DOHH2 (cell line): ENCODE measurements at regions not wholly inside any gene's neighbourhood (a gene's known extent, or its start where the extent isn't known, plus 50 kb on each side); places are given as distances from the start of the nearest gene placed in this dataset.

ENCODE experiments used
- H3F3A ChIP-seq: fragments of 200-600 bp; sonication (generic), shearing (Covaris generic); 2 replicates; pipeline ENCODE4 v1.6.0; 2016; ENCODE audit warnings: antibody characterized with exemption, mild to moderate bottlenecking; ENCODE audit not compliant: control insufficient read depth, insufficient read depth
- H3K27ac ChIP-seq: fragments of 200-600 bp; sonication (generic); 2 replicates; pipeline ENCODE4 v1.5.1; 2014; ENCODE audit warnings: low read depth, mild to moderate bottlenecking, low read length, moderate library complexity
- H3K27me3 ChIP-seq: fragments of 200-600 bp; sonication (generic); 2 replicates; pipeline ENCODE4 v1.6.1; 2014; ENCODE audit warnings: mild to moderate bottlenecking, low read length, mixed read lengths; ENCODE audit not compliant: control insufficient read depth
- H3K36me3 ChIP-seq: fragments of 200-600 bp; sonication (generic); 2 replicates; pipeline ENCODE4 v1.6.1; 2014; ENCODE audit warnings: mild to moderate bottlenecking, low read length, moderate library complexity, mixed read lengths; ENCODE audit not compliant: control insufficient read depth
- H3K4me1 ChIP-seq: fragments of 200-600 bp; sonication (generic); 2 replicates; pipeline ENCODE4 v1.6.1; 2014; ENCODE audit warnings: mild to moderate bottlenecking, low read length, mixed read lengths; ENCODE audit not compliant: control insufficient read depth
- H3K4me2 ChIP-seq: fragments of 200-600 bp; sonication (generic); 2 replicates; pipeline ENCODE4 v1.6.0; 2014; ENCODE audit warnings: mild to moderate bottlenecking, low read length, moderate library complexity
- H3K4me3 ChIP-seq: fragments of 200-600 bp; sonication (generic); 2 replicates; pipeline ENCODE4 v1.5.1; 2014; ENCODE audit warnings: mild to moderate bottlenecking, low read length, mixed read lengths
- H3K79me2 ChIP-seq: fragments of 200-600 bp; sonication (generic); 2 replicates; pipeline ENCODE4 v1.6.1; 2014; ENCODE audit warnings: mild to moderate bottlenecking, low read length, mixed read lengths; ENCODE audit not compliant: control insufficient read depth
- H3K9me2 ChIP-seq: fragments of 200-600 bp; sonication (generic); replicated peaks from 2 replicates; pipeline ENCODE4 v1.6.1; 2014; ENCODE audit warnings: mild to moderate bottlenecking, low read length, mixed read lengths; ENCODE audit not compliant: control insufficient read depth
- H3K9me3 ChIP-seq: fragments of 200-600 bp; sonication (generic); 2 replicates; pipeline ENCODE4 v1.6.1; 2014; ENCODE audit warnings: antibody characterized with exemption, low read length, mixed read lengths; ENCODE audit not compliant: control insufficient read depth, insufficient read depth
- H4K20me1 ChIP-seq: fragments of 200-600 bp; sonication (generic); 2 replicates; pipeline ENCODE4 v1.6.0; 2014; ENCODE audit warnings: low read depth, mild to moderate bottlenecking, antibody characterized with exemption, low read length, moderate library complexity; ENCODE audit not compliant: control insufficient read depth, insufficient read depth
- EZH2phosphoT487 ChIP-seq: fragments of 200-600 bp; sonication (generic); IDR thresholded peaks from 2 replicates; pipeline ENCODE4 v1.6.1; 2017; ENCODE audit warnings: borderline replicate concordance, mild to moderate bottlenecking, antibody characterized with exemption, low read length, moderate library complexity, mixed read lengths
- TF ChIP-seq, protein P1 (sequence below): fragments of 200-600 bp; sonication (generic); IDR thresholded peaks from one replicate; pipeline ENCODE4 v1.5.1; 2014; ENCODE audit warnings: antibody characterized with exemption, mild to moderate bottlenecking, low read depth, low read length; ENCODE audit not compliant: poor library complexity, severe bottlenecking

DNA sequence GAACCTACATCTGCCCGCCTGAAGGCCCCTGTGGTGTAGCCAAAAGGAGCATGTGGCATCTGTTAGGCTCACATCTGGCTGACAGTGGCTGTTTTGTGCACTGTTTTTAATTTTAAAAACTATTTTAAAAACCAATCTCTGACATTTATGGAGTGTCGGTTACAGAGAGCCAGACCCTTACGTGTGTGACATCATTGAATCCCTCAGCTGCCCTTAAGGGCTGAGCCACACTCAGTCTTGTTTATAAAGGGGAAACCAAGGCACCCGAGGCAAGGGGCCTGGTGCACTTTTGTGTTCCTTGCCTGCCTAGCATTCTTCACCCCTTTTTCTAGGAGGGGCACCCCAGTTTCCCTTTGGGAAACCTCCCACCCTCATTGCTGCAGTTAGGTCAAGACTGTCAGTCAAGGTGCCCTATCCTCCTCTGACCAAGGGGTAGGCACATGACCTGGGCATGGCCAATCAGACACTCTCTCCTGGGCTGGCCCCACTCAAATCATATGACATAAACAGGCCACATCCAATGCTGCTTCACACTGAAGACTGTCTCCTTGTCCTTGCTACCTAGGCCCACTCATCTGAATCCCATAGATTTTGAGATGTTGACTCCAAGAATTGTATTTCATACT, 105.3 kb downstream of the LSM3 start:
- no peaks in the 10 kb centered on the region for H3K36me3 ChIP-seq
- no peak overlapping the region for H3K4me2 ChIP-seq
- H3K4me1 ChIP-seq, result no peaks in the 10 kb centered on the region
- H3K79me2 ChIP-seq, result no peaks in the 10 kb centered on the region
- TF ChIP-seq, protein P1, sequence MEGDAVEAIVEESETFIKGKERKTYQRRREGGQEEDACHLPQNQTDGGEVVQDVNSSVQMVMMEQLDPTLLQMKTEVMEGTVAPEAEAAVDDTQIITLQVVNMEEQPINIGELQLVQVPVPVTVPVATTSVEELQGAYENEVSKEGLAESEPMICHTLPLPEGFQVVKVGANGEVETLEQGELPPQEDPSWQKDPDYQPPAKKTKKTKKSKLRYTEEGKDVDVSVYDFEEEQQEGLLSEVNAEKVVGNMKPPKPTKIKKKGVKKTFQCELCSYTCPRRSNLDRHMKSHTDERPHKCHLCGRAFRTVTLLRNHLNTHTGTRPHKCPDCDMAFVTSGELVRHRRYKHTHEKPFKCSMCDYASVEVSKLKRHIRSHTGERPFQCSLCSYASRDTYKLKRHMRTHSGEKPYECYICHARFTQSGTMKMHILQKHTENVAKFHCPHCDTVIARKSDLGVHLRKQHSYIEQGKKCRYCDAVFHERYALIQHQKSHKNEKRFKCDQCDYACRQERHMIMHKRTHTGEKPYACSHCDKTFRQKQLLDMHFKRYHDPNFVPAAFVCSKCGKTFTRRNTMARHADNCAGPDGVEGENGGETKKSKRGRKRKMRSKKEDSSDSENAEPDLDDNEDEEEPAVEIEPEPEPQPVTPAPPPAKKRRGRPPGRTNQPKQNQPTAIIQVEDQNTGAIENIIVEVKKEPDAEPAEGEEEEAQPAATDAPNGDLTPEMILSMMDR, result no peak
- TF ChIP-seq EZH2phosphoT487, result no peak
- H3K9me2 ChIP-seq, result no peaks in the 10 kb centered on the region
- H4K20me1 ChIP-seq, result no peaks in the 10 kb centered on the region
- H3K4me3 ChIP-seq, result no peak overlapping the region
- peaks cover 5% of the 10 kb centered on the region; the same call in 1 of the 2 replicates for H3K27me3 ChIP-seq
- H3K9me3 ChIP-seq, result no peaks in the 10 kb centered on the region
- H3F3A ChIP-seq, result no peaks in the 10 kb centered on the region
- H3K27ac ChIP-seq, result no peak overlapping the region

DNA sequence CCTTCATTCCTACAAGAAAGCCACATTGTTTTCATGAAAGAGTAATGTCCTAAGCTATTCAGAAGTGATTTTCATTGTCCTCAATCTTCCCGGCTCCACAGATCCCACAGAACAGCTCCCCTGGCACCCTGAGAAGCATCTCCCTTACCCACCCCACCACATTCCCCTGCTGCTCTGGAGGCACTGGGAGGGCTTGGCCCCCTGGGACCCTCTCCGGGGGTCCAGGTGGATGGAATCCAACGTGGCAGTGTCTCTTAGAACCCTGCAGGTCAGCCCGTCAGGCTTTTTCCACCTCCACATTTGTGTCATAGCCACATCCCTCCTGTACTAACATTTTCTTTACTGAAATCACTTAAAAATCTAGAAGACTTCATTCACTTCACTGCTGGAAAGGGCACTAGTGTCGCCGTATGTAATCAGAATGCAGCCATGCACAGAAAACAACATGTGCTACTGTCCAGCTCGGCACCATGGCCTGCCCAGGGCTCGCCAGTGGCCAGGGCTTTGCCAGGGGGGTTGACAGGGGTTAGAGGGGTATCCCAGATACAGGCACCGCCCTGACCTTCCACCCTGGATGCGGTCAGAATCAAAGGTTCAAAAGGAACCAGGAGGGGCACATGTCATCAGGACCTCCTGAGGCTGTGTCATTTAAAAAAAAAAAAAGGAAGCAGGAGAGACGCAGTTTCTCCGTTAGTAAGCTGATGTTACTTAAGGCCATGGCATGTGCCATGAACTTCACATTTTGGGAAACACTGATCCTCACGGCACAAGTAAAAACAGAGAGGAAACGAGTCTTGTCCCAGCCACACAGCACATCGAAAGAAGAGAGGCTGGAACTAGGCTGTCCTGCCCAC, 106.3 kb downstream of the LSM3 start:
- no peak for TF ChIP-seq EZH2phosphoT487
- Histone ChIP-seq H3K4me2 (no peak overlapping the region), H4K20me1 (no peaks in the 10 kb centered on the region), H3K4me1 (no peaks in the 10 kb centered on the region), H3F3A (no peaks in the 10 kb centered on the region), H3K9me3 (no peaks in the 10 kb centered on the region), H3K79me2 (no peaks in the 10 kb centered on the region), H3K4me3 (no peak overlapping the region), H3K27ac (no peak overlapping the region), H3K36me3 (no peaks in the 10 kb centered on the region), H3K9me2 (no peaks in the 10 kb centered on the region), H3K27me3 (peaks cover 5% of the 10 kb centered on the region; the same call in 1 of the 2 replicates)

DNA sequence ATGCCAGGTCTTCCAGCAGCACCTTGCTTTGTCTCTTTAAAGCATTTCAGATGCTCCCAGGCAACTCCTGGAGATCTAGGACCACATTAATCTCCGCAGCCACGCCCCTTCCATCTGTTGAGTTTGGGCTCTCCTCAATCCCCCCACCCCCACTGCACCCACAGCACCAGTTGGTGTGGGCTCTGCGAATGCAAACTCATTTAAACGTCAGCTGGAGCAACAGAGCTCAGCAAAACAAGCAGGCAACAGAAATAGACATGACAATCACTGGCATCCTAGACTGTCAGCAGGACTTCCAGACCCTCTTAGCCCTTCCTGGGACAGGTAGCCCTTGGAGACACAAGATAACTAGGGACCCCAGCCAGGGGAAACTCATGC, 106.9 kb downstream of the LSM3 start:
- Histone ChIP-seq H3K27me3 (peaks cover 9% of the 10 kb centered on the region; the same call in 1 of the 2 replicates), H3K27ac (no peak overlapping the region)
- TF ChIP-seq EZH2phosphoT487, result no peak
- TF ChIP-seq, protein P1, result no peak

DNA sequence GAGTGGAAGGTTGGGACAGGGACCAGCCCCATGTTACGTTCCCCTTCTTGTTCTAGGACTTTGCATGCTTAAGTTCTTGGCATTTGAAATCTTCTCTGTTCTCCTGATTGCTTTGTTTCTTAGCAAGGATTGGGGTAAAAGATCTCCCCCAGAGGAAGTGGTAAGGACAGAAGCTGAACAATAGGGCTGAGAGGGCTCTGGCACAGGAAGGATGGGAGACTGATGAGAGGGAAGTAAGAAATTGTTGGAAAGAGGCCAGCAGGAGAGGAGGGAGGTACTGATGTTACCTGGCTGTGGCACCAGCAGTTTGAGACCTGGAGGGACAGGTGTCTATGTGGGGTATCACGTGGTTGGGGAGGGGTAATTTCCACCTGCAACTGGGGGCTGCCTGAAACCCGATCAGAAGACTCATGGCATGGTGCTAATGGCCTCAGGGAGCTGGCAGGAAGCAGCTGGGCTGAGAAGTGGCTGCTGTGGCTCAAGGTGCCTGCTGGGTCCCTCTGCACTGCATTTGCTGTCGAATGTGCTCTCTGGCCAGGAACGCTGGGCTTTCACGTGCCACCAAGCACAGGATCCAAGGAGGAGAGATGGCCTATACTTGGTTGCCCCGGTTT, 108.4 kb downstream of the LSM3 start:
- Histone ChIP-seq H3K79me2 (no peaks in the 10 kb centered on the region), H3K9me2 (no peaks in the 10 kb centered on the region), H3K27ac (no peak overlapping the region), H3K9me3 (no peaks in the 10 kb centered on the region), H3K4me3 (no peak overlapping the region), H3K36me3 (no peaks in the 10 kb centered on the region), H3K4me2 (no peak overlapping the region), H4K20me1 (no peaks in the 10 kb centered on the region), H3K27me3 (peaks cover 15% of the 10 kb centered on the region; the same call in 1 of the 2 replicates), H3K4me1 (no peaks in the 10 kb centered on the region), H3F3A (no peaks in the 10 kb centered on the region)
- TF ChIP-seq, protein P1, result no peak
- TF ChIP-seq EZH2phosphoT487, result no peak

More for the DNA sequence above, 106.9 kb downstream of the LSM3 start:
- no peak overlapping the region for H3K4me2 ChIP-seq
- H3K9me3 ChIP-seq, result no peaks in the 10 kb centered on the region
- no peaks in the 10 kb centered on the region for H3K79me2 ChIP-seq
- no peak overlapping the region for H3K4me3 ChIP-seq
- H3K4me1 ChIP-seq, result no peaks in the 10 kb centered on the region
- H4K20me1 ChIP-seq, result no peaks in the 10 kb centered on the region
- H3F3A ChIP-seq, result no peaks in the 10 kb centered on the region
- H3K36me3 ChIP-seq, result no peaks in the 10 kb centered on the region
- H3K9me2 ChIP-seq, result no peaks in the 10 kb centered on the region
